ENCODE measurements at regions not wholly inside any gene's neighbourhood (a gene's known extent, or its start where the extent isn't known, plus 50 kb on each side); places are given as distances from the start of the nearest gene placed in this dataset.

- no peak overlapping the region for H3K27ac ChIP-seq (ENCODE audit: extremely low read depth, low read depth, low read length)
- H3K36me3 ChIP-seq (ENCODE audit: control insufficient read depth in 2 of 2, insufficient read depth in 1 of 2, low read length in 2 of 2): no peaks in the 10 kb centered on the region
- ChIA-PET CTCF (interaction anchor here (0.6 kb wide), 1 partner anchor 135 kb away, joined by 3 read pairs; no protein-coding TSS in a partner anchor), POLR2A (no interaction called here)
- no peaks in the 10 kb centered on the region for H3K9me3 ChIP-seq (ENCODE audit: control insufficient read depth, insufficient read depth, low read depth, low read length)
- H3K4me3 ChIP-seq (ENCODE audit: low read depth, low read length): no peak overlapping the region
- H3K4me1 ChIP-seq (ENCODE audit: control insufficient read depth, insufficient read depth, low read length): no peaks in the 10 kb centered on the region
- TF ChIP-seq ZNF626 (tag by site-specific recombination; IDR thresholded peaks at IDR 0.05) (no peak), HOXD13 (CRISPR knock-in tag; IDR thresholded peaks at IDR 0.05; ENCODE audit: borderline replicate concordance) (no peak), ZNF114 (tag by site-specific recombination; IDR thresholded peaks at IDR 0.05) (no peak)
These were observed 183.5 kb upstream of the AFDN start for GRCh38 chr6:167643223-167643622.

GRCh38 chr6:167643716-167644115 lies 183.0 kb upstream of the AFDN start:
- H3K4me1 ChIP-seq (ENCODE audit: control insufficient read depth, insufficient read depth, low read length): no peaks in the 10 kb centered on the region
- POLR2A ChIA-PET: no interaction called here
- no peak for TF ChIP-seq ZNF513 (tag by site-specific recombination; IDR thresholded peaks at IDR 0.05)
- TF ChIP-seq ZNF114 (tag by site-specific recombination; IDR thresholded peaks at IDR 0.05): no peak
- TF ChIP-seq PBX3 (CRISPR knock-in tag; IDR thresholded peaks at IDR 0.05): no peak
- TF ChIP-seq KLF9 (tag by site-specific recombination; IDR thresholded peaks at IDR 0.05; ENCODE audit: low read depth): no peak
- TF ChIP-seq WT1 (tag by site-specific recombination; IDR thresholded peaks at IDR 0.05): no peak
- TF ChIP-seq ELK4 (IDR thresholded peaks at IDR 0.05; ENCODE audit: borderline replicate concordance, low read depth, low read length): no peak
- TF ChIP-seq ZNF670 (tag by site-specific recombination; IDR thresholded peaks at IDR 0.05; ENCODE audit: low read depth): no peak
- TF ChIP-seq HOXA7 (CRISPR knock-in tag; IDR thresholded peaks at IDR 0.05; ENCODE audit: borderline replicate concordance): no peak
- TF ChIP-seq ZEB2 (tag by site-specific recombination; IDR thresholded peaks at IDR 0.05): no peak
- no peak for TF ChIP-seq ZNF16 (tag by site-specific recombination; IDR thresholded peaks at IDR 0.05; ENCODE audit: low read depth)
- TF ChIP-seq KLF1 (tag by site-specific recombination; IDR thresholded peaks at IDR 0.05): no peak
- no peak for TF ChIP-seq ZSCAN5A (tag by site-specific recombination; IDR thresholded peaks at IDR 0.05)
- TF ChIP-seq ZNF544 (tag by site-specific recombination; IDR thresholded peaks at IDR 0.05): no peak
- no peak for TF ChIP-seq ZNF394 (tag by site-specific recombination; IDR thresholded peaks at IDR 0.05; ENCODE audit: borderline replicate concordance)
- TF ChIP-seq TCF7L2 (IDR thresholded peaks at IDR 0.05; ENCODE audit: borderline replicate concordance, low read depth, low read length): no peak
- no peak for TF ChIP-seq SALL2 (tag by site-specific recombination; IDR thresholded peaks at IDR 0.05; ENCODE audit: borderline replicate concordance)
- TF ChIP-seq ZNF785 (tag by site-specific recombination; IDR thresholded peaks at IDR 0.05): no peak
- TF ChIP-seq ZNF621 (tag by site-specific recombination; IDR thresholded peaks at IDR 0.05): no peak

More at GRCh38 chr6:167643716-167644115, 183.0 kb upstream of the AFDN start:
- no peak overlapping the region for H3K27ac ChIP-seq (ENCODE audit: extremely low read depth, low read depth, low read length)
- H3K9me3 ChIP-seq (ENCODE audit: control insufficient read depth, insufficient read depth, low read depth, low read length): no peaks in the 10 kb centered on the region
- H3K4me3 ChIP-seq (ENCODE audit: low read depth, low read length): no peak overlapping the region
- no peaks in the 10 kb centered on the region for H3K36me3 ChIP-seq (ENCODE audit: control insufficient read depth in 2 of 2, insufficient read depth in 1 of 2, low read length in 2 of 2)
- CTCF ChIA-PET: interaction anchor here (0.6 kb wide), 1 partner anchor 135 kb away, joined by 3 read pairs; no protein-coding TSS in a partner anchor
